HFFc6 (cell line): ENCODE measurements at regions not wholly inside any gene's neighbourhood (a gene's known extent, or its start where the extent isn't known, plus 50 kb on each side); places are given as distances from the start of the nearest gene placed in this dataset.

Experiments used
- DNase-seq: peaks from one replicate; pipeline ENCODE4 v3.0.0-alpha.2; 2018
- H3K27ac Mint-ChIP-seq: 2 replicates; pipeline ENCODE4 v1.8.0; 2020; ENCODE audit warnings: mild to moderate bottlenecking, mixed read lengths
- H3K27me3 Mint-ChIP-seq: 2 replicates; pipeline ENCODE4 v1.8.0; 2021; ENCODE audit warnings: mild to moderate bottlenecking, moderate library complexity, mixed read lengths; ENCODE audit not compliant: insufficient read depth
- H3K36me3 Mint-ChIP-seq: 2 replicates; pipeline ENCODE4 v1.8.0; 2021; ENCODE audit warnings: low read depth, mixed read lengths
- H3K4me1 Mint-ChIP-seq: 2 replicates; pipeline ENCODE4 v1.8.0; 2020; ENCODE audit warnings: low read depth, mixed read lengths
- H3K4me3 Mint-ChIP-seq: 2 replicates; pipeline ENCODE4 v1.8.0; 2020; ENCODE audit warnings: mild to moderate bottlenecking, moderate library complexity, mixed read lengths
- H3K9me3 Mint-ChIP-seq: 2 replicates; pipeline ENCODE4 v1.8.0; 2020; ENCODE audit warnings: mild to moderate bottlenecking, mixed read lengths
- TF ChIP-seq, protein P1 (sequence below): fragments of 200-600 bp; sonication (generic); IDR thresholded peaks from 2 replicates; pipeline ENCODE4 v1.5.0; 2021; ENCODE audit warnings: antibody characterized with exemption, mild to moderate bottlenecking

GRCh38 chrY:4483693-4484092 is 516.4 kb upstream of the PCDH11Y start:
- Mint-ChIP-seq H3K4me1 (no peaks in the 10 kb centered on the region), H3K27me3 (no peaks in the 10 kb centered on the region), H3K4me3 (no peak overlapping the region), H3K36me3 (no peaks in the 10 kb centered on the region), H3K27ac (no peak overlapping the region), H3K9me3 (no peaks in the 10 kb centered on the region)
- TF ChIP-seq, protein P1, sequence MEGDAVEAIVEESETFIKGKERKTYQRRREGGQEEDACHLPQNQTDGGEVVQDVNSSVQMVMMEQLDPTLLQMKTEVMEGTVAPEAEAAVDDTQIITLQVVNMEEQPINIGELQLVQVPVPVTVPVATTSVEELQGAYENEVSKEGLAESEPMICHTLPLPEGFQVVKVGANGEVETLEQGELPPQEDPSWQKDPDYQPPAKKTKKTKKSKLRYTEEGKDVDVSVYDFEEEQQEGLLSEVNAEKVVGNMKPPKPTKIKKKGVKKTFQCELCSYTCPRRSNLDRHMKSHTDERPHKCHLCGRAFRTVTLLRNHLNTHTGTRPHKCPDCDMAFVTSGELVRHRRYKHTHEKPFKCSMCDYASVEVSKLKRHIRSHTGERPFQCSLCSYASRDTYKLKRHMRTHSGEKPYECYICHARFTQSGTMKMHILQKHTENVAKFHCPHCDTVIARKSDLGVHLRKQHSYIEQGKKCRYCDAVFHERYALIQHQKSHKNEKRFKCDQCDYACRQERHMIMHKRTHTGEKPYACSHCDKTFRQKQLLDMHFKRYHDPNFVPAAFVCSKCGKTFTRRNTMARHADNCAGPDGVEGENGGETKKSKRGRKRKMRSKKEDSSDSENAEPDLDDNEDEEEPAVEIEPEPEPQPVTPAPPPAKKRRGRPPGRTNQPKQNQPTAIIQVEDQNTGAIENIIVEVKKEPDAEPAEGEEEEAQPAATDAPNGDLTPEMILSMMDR = peak; percentile 54
- no peak for DNase-seq
